MM.1S (cell line): ENCODE measurements at regions not wholly inside any gene's neighbourhood (a gene's known extent, or its start where the extent isn't known, plus 50 kb on each side); places are given as distances from the start of the nearest gene placed in this dataset.

Experiments used
- DNase-seq: peaks from one replicate; pipeline ENCODE4 v3.0.0-alpha.2; 2015
- H2AFZ ChIP-seq: fragments of 300-600 bp; sonication (generic); 2 replicates; pipeline ENCODE4 v1.6.0; 2016; ENCODE audit warnings: antibody characterized with exemption, low read length
- H3F3A ChIP-seq: fragments of 300-600 bp; sonication (generic); 2 replicates; pipeline ENCODE4 v1.6.1; 2016; ENCODE audit warnings: mild to moderate bottlenecking, antibody characterized with exemption, low read length, moderate library complexity, mixed read lengths; ENCODE audit not compliant: insufficient read depth
- H3K27ac ChIP-seq: fragments of 300-600 bp; sonication (generic); 2 replicates; pipeline ENCODE4 v1.5.1; 2016; ENCODE audit warnings: mild to moderate bottlenecking, low read length
- H3K27me3 ChIP-seq: fragments of 300-600 bp; sonication (generic); replicated peaks from 2 replicates; pipeline ENCODE4 v1.6.0; 2016; ENCODE audit warnings: low read length; ENCODE audit not compliant: insufficient read depth
- H3K36me3 ChIP-seq: fragments of 300-600 bp; sonication (generic); replicated peaks from 2 replicates; pipeline ENCODE4 v1.6.1; 2016; ENCODE audit warnings: mild to moderate bottlenecking, low read length, mixed read lengths; ENCODE audit not compliant: insufficient read depth
- H3K4me1 ChIP-seq: fragments of 300-600 bp; sonication (generic); 2 replicates; pipeline ENCODE4 v1.6.1; 2016; ENCODE audit warnings: low read length, mixed read lengths
- H3K4me2 ChIP-seq: fragments of 300-600 bp; sonication (generic); 2 replicates; pipeline ENCODE4 v1.6.0; 2016; ENCODE audit warnings: low read depth, low read length
- H3K4me3 ChIP-seq: fragments of 300-600 bp; sonication (generic); 2 replicates; pipeline ENCODE4 v1.5.1; 2016; ENCODE audit warnings: low read length, mixed read lengths
- H3K79me2 ChIP-seq: fragments of 300-600 bp; sonication (generic); 2 replicates; pipeline ENCODE4 v1.6.1; 2016; ENCODE audit warnings: mixed run types, low read length, mixed read lengths
- H3K9ac ChIP-seq: fragments of 300-600 bp; sonication (generic); 2 replicates; pipeline ENCODE4 v1.6.1; 2016; ENCODE audit warnings: low read length, mixed read lengths
- H3K9me2 ChIP-seq: fragments of 300-600 bp; sonication (generic); replicated peaks from 2 replicates; pipeline ENCODE4 v1.6.1; 2016; ENCODE audit warnings: mild to moderate bottlenecking, low read length, mixed read lengths; ENCODE audit not compliant: insufficient read depth
- H3K9me3 ChIP-seq: fragments of 300-600 bp; sonication (generic); replicated peaks from 2 replicates; pipeline ENCODE4 v1.6.1; 2016; ENCODE audit warnings: mild to moderate bottlenecking, low read length, mixed read lengths; ENCODE audit not compliant: insufficient read depth
- H4K20me1 ChIP-seq: fragments of 300-600 bp; sonication (generic); 2 replicates; pipeline ENCODE4 v1.6.1; 2016; ENCODE audit warnings: mild to moderate bottlenecking, low read length, moderate library complexity, mixed read lengths; ENCODE audit not compliant: insufficient read depth
- CTCF ChIP-seq: fragments of 300-600 bp; sonication (generic); IDR thresholded peaks from 2 replicates; pipeline ENCODE4 v1.5.1; 2016; ENCODE audit warnings: antibody characterized with exemption, low read length, mixed read lengths
- EZH2 ChIP-seq: fragments of 300-600 bp; sonication (generic); optimal IDR thresholded peaks from 2 replicates; pipeline ENCODE3; 2017; ENCODE audit warnings: low read depth, mild to moderate bottlenecking, antibody characterized with exemption, low read length, mixed read lengths
- EZH2phosphoT487 ChIP-seq: fragments of 300-600 bp; sonication (generic); IDR thresholded peaks from 2 replicates; pipeline ENCODE4 v1.6.1; 2018; ENCODE audit warnings: antibody characterized with exemption, low read length

GRCh38 chr14:105664691-105665090, 138.3 kb downstream of the TMEM121 start:
- H4K20me1 ChIP-seq = no peaks in the 10 kb centered on the region
- no peak for DNase-seq
- no peaks in the 10 kb centered on the region for H3K4me1 ChIP-seq
- no peaks in the 10 kb centered on the region for H3K27me3 ChIP-seq
- no peaks in the 10 kb centered on the region for H3K79me2 ChIP-seq
- H3K4me3 ChIP-seq = no peak overlapping the region
- no peak overlapping the region for H2AFZ ChIP-seq
- H3K9me3 ChIP-seq = no peaks in the 10 kb centered on the region
- H3K9me2 ChIP-seq = no peaks in the 10 kb centered on the region
- no peak overlapping the region for H3K9ac ChIP-seq
- H3F3A ChIP-seq = no peaks in the 10 kb centered on the region
- TF ChIP-seq EZH2 = no peak
- no peak for TF ChIP-seq EZH2phosphoT487
- no peak for TF ChIP-seq CTCF
- no peak overlapping the region for H3K27ac ChIP-seq
- H3K36me3 ChIP-seq = no peaks in the 10 kb centered on the region
- H3K4me2 ChIP-seq = no peak overlapping the region

- no peaks in the 10 kb centered on the region for H3K79me2 ChIP-seq
- H3K4me2 ChIP-seq = no peak overlapping the region
- H3F3A ChIP-seq = no peaks in the 10 kb centered on the region
- H3K4me3 ChIP-seq = no peak overlapping the region
- DNase-seq = no peak
- H3K27me3 ChIP-seq = no peaks in the 10 kb centered on the region
- H3K36me3 ChIP-seq = no peaks in the 10 kb centered on the region
- H2AFZ ChIP-seq = no peak overlapping the region
- no peak for TF ChIP-seq EZH2phosphoT487
- no peak for TF ChIP-seq EZH2
- TF ChIP-seq CTCF = no peak
- H3K27ac ChIP-seq = no peak overlapping the region
- H4K20me1 ChIP-seq = no peaks in the 10 kb centered on the region
- no peaks in the 10 kb centered on the region for H3K4me1 ChIP-seq
- H3K9me2 ChIP-seq = no peaks in the 10 kb centered on the region
- no peak overlapping the region for H3K9ac ChIP-seq
- no peaks in the 10 kb centered on the region for H3K9me3 ChIP-seq
Measured at GRCh38 chr14:105665247-105665950, 139.0 kb downstream of the TMEM121 start.

- DNase-seq = no peak
- Histone ChIP-seq H3K27me3 (no peaks in the 10 kb centered on the region), H4K20me1 (no peaks in the 10 kb centered on the region), H3K9ac (no peak overlapping the region), H3K9me2 (no peaks in the 10 kb centered on the region), H3K4me2 (no peak overlapping the region), H3K79me2 (no peaks in the 10 kb centered on the region), H3F3A (no peaks in the 10 kb centered on the region), H3K36me3 (no peaks in the 10 kb centered on the region), H3K27ac (no peak overlapping the region), H3K9me3 (no peaks in the 10 kb centered on the region), H2AFZ (no peak overlapping the region), H3K4me3 (no peak overlapping the region), H3K4me1 (no peaks in the 10 kb centered on the region)
- TF ChIP-seq CTCF = no peak
- no peak for TF ChIP-seq EZH2
- TF ChIP-seq EZH2phosphoT487 = no peak
Measured at GRCh38 chr14:105665951-105666277, 139.5 kb downstream of the TMEM121 start.
